ENCODE measurements at regions not wholly inside any gene's neighbourhood (a gene's known extent, or its start where the extent isn't known, plus 50 kb on each side); places are given as distances from the start of the nearest gene placed in this dataset.

DNA sequence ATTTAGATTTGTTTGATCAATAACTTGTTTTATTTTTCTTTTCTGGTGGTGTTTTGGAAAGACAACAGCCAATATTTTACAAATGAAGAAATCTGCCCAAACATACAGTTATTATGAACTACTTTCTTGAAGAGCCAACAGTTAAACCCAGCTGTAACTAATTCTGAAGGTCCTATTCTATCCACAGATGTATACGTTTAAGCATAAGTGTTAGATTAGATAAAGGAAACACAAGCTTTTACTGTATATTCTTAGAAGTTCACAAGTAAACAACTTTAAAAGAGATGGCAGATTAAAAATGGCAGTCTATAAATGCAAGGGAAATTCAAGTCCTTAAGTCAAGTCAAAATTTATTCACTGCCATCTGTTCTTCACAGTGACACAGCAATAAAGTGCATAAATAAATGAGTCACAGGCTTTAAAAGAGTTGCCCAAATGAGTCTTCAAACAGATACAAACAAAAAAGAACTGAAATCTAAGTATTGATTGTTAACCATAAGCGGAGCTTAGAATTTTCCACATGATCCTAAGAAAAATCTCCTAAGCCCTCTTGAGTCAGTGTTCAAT lies 49.9 kb upstream of the KCNH1 start:
- TF ChIP-seq, protein P1, sequence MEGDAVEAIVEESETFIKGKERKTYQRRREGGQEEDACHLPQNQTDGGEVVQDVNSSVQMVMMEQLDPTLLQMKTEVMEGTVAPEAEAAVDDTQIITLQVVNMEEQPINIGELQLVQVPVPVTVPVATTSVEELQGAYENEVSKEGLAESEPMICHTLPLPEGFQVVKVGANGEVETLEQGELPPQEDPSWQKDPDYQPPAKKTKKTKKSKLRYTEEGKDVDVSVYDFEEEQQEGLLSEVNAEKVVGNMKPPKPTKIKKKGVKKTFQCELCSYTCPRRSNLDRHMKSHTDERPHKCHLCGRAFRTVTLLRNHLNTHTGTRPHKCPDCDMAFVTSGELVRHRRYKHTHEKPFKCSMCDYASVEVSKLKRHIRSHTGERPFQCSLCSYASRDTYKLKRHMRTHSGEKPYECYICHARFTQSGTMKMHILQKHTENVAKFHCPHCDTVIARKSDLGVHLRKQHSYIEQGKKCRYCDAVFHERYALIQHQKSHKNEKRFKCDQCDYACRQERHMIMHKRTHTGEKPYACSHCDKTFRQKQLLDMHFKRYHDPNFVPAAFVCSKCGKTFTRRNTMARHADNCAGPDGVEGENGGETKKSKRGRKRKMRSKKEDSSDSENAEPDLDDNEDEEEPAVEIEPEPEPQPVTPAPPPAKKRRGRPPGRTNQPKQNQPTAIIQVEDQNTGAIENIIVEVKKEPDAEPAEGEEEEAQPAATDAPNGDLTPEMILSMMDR (IDR thresholded peaks at IDR 0.05; ENCODE audit: insufficient read depth, low read length, poor library complexity, severe bottlenecking): no peak
- no peak for TF ChIP-seq EZH2phosphoT487 (conservative IDR thresholded peaks at IDR 0.05; ENCODE audit: low read length)

All from SU-DHL-6 (cell line).